ENCODE measurements at regions not wholly inside any gene's neighbourhood (a gene's known extent, or its start where the extent isn't known, plus 50 kb on each side); places are given as distances from the start of the nearest gene placed in this dataset.

GRCh38 chr5:74081126-74081525 lies 455.1 kb downstream of the ARHGEF28 start:
- H3K4me1 Mint-ChIP-seq (ENCODE audit: low read depth, unreplicated experiment): peaks cover 29% of the 10 kb centered on the region
- intact Hi-C loops (cut with micrococcal nuclease; ENCODE audit: unreplicated experiment): no loop called here
- peaks cover 2% of the 10 kb centered on the region for H3K9me3 Mint-ChIP-seq (ENCODE audit: low read depth, unreplicated experiment)
- H3K27me3 Mint-ChIP-seq (ENCODE audit: unreplicated experiment): no peaks in the 10 kb centered on the region
- DNase-seq: no peak
- no peak overlapping the region for H3K4me3 Mint-ChIP-seq (ENCODE audit: low read depth, unreplicated experiment)
- H3K36me3 Mint-ChIP-seq (ENCODE audit: insufficient read depth, unreplicated experiment): no peaks in the 10 kb centered on the region
- no peak for TF ChIP-seq CTCF (IDR thresholded peaks at IDR 0.05; ENCODE audit: unreplicated experiment)
- H3K27ac Mint-ChIP-seq (ENCODE audit: unreplicated experiment): no peak overlapping the region
- CTCF ChIA-PET: no interaction called here
- no TSS peak for BruUV-seq (replicated peaks)

GRCh38 chr5:74079971-74080556 lies 454.1 kb downstream of the ARHGEF28 start:
- intact Hi-C loops (cut with micrococcal nuclease; ENCODE audit: unreplicated experiment): no loop called here
- no TSS peak for BruUV-seq (replicated peaks)
- no peak for TF ChIP-seq CTCF (IDR thresholded peaks at IDR 0.05; ENCODE audit: unreplicated experiment)
- Mint-ChIP-seq H3K4me1 (ENCODE audit: low read depth, unreplicated experiment) (peaks cover 32% of the 10 kb centered on the region), H3K4me3 (ENCODE audit: low read depth, unreplicated experiment) (no peak overlapping the region), H3K27ac (ENCODE audit: unreplicated experiment) (no peak overlapping the region), H3K36me3 (ENCODE audit: insufficient read depth, unreplicated experiment) (no peaks in the 10 kb centered on the region), H3K9me3 (ENCODE audit: low read depth, unreplicated experiment) (peaks cover 2% of the 10 kb centered on the region), H3K27me3 (ENCODE audit: unreplicated experiment) (no peaks in the 10 kb centered on the region)
- DNase-seq: no peak
- CTCF ChIA-PET: no interaction called here

- Mint-ChIP-seq H3K9me3 (ENCODE audit: low read depth, unreplicated experiment) (peaks cover 2% of the 10 kb centered on the region), H3K4me1 (ENCODE audit: low read depth, unreplicated experiment) (peaks cover 45% of the 10 kb centered on the region), H3K4me3 (ENCODE audit: low read depth, unreplicated experiment) (peak overlapping the region; percentile 24), H3K36me3 (ENCODE audit: insufficient read depth, unreplicated experiment) (no peaks in the 10 kb centered on the region), H3K27me3 (ENCODE audit: unreplicated experiment) (no peaks in the 10 kb centered on the region), H3K27ac (ENCODE audit: unreplicated experiment) (peak overlapping the region; percentile 40)
- TF ChIP-seq CTCF (IDR thresholded peaks at IDR 0.05; ENCODE audit: unreplicated experiment): no peak
- intact Hi-C loops (cut with micrococcal nuclease; ENCODE audit: unreplicated experiment): no loop called here
- CTCF ChIA-PET: interaction anchor here (0.6 to 1.2 kb wide), 2 partner anchors 9 to 741 kb away, joined by 3 to 5 read pairs; no protein-coding TSS in a partner anchor
- no TSS peak for BruUV-seq (replicated peaks)
- DNase-seq: peak; percentile 20
Measured at GRCh38 chr5:74075501-74076484, 449.8 kb downstream of the ARHGEF28 start.

- H3K4me1 Mint-ChIP-seq (ENCODE audit: low read depth, unreplicated experiment): peaks cover 45% of the 10 kb centered on the region
- TF ChIP-seq CTCF (IDR thresholded peaks at IDR 0.05; ENCODE audit: unreplicated experiment): no peak
- CTCF ChIA-PET: interaction anchor here (0.6 kb wide), 1 partner anchor 307 kb away, joined by 3 read pairs; no protein-coding TSS in a partner anchor
- BruUV-seq (replicated peaks): no TSS peak
- no peaks in the 10 kb centered on the region for H3K36me3 Mint-ChIP-seq (ENCODE audit: insufficient read depth, unreplicated experiment)
- no peak overlapping the region for H3K27ac Mint-ChIP-seq (ENCODE audit: unreplicated experiment)
- no peak overlapping the region for H3K4me3 Mint-ChIP-seq (ENCODE audit: low read depth, unreplicated experiment)
- DNase-seq: no peak
- intact Hi-C loops (cut with micrococcal nuclease; ENCODE audit: unreplicated experiment): no loop called here
- no peaks in the 10 kb centered on the region for H3K27me3 Mint-ChIP-seq (ENCODE audit: unreplicated experiment)
- H3K9me3 Mint-ChIP-seq (ENCODE audit: low read depth, unreplicated experiment): peaks cover 2% of the 10 kb centered on the region
Measured at GRCh38 chr5:74074111-74074510, 448.1 kb downstream of the ARHGEF28 start.

Measured in Calu3 (cell line).